Loucy (cell line): ENCODE measurements at regions not wholly inside any gene's neighbourhood (a gene's known extent, or its start where the extent isn't known, plus 50 kb on each side); places are given as distances from the start of the nearest gene placed in this dataset.

Source experiments
- H2AFZ ChIP-seq: fragments of 200-600 bp; sonication (generic); 2 replicates; pipeline ENCODE4 v1.6.0; 2016; ENCODE audit warnings: antibody characterized with exemption, mild to moderate bottlenecking, low read length, moderate library complexity
- H3F3A ChIP-seq: fragments of 200-600 bp; 2 replicates; pipeline ENCODE4 v1.6.0; 2016; ENCODE audit warnings: antibody characterized with exemption, low read depth, mild to moderate bottlenecking
- H3K27me3 ChIP-seq: fragments of 200-600 bp; sonication (generic); 2 replicates; pipeline ENCODE4 v1.6.1; 2014; ENCODE audit warnings: low read length, mild to moderate bottlenecking; ENCODE audit not compliant: insufficient read depth, poor library complexity, severe bottlenecking
- H3K36me3 ChIP-seq: fragments of 200-600 bp; sonication (generic); 2 replicates; pipeline ENCODE4 v1.6.1; 2016; ENCODE audit warnings: low read length; ENCODE audit not compliant: insufficient read depth
- H3K4me1 ChIP-seq: fragments of 200-600 bp; sonication (generic); 2 replicates; pipeline ENCODE4 v1.5.1; 2014; ENCODE audit warnings: low read length, mild to moderate bottlenecking; ENCODE audit not compliant: insufficient read depth, poor library complexity, severe bottlenecking
- H3K4me2 ChIP-seq: fragments of 200-600 bp; sonication (generic); 2 replicates; pipeline ENCODE4 v1.6.0; 2014; ENCODE audit warnings: antibody characterized with exemption, low read length, low read depth, mild to moderate bottlenecking; ENCODE audit not compliant: poor library complexity, severe bottlenecking
- H3K4me3 ChIP-seq: fragments of 200-600 bp; sonication (generic); 2 replicates; pipeline ENCODE4 v1.5.1; 2014; ENCODE audit warnings: low read length, mild to moderate bottlenecking, mixed read lengths; ENCODE audit not compliant: poor library complexity, severe bottlenecking
- H3K79me2 ChIP-seq: fragments of 200-600 bp; sonication (generic); 2 replicates; pipeline ENCODE4 v1.6.1; 2014; ENCODE audit warnings: low read length; ENCODE audit not compliant: insufficient read depth
- H3K9ac ChIP-seq: fragments of 200-600 bp; sonication (generic); 2 replicates; pipeline ENCODE4 v1.6.0; 2014; ENCODE audit warnings: mild to moderate bottlenecking, low read depth, low read length, moderate library complexity; ENCODE audit not compliant: poor library complexity, severe bottlenecking
- H3K9me2 ChIP-seq: fragments of 200-600 bp; sonication (generic); replicated peaks from 2 replicates; pipeline ENCODE4 v1.6.1; 2016; ENCODE audit warnings: low read depth, low read length, mixed read lengths
- H3K9me3 ChIP-seq: fragments of 200-600 bp; sonication (generic); 2 replicates; pipeline ENCODE4 v1.6.1; 2014; ENCODE audit warnings: mild to moderate bottlenecking, antibody characterized with exemption, low read length, low read depth; ENCODE audit not compliant: insufficient read depth
- H4K20me1 ChIP-seq: fragments of 200-600 bp; sonication (generic); 2 replicates; pipeline ENCODE4 v1.6.0; 2014; ENCODE audit warnings: antibody characterized with exemption, low read length, mild to moderate bottlenecking; ENCODE audit not compliant: insufficient read depth, poor library complexity, severe bottlenecking
- EZH2phosphoT487 ChIP-seq: fragments of 200-600 bp; IDR thresholded peaks from 2 replicates; pipeline ENCODE4 v1.6.1; 2018; ENCODE audit warnings: antibody characterized with exemption, mild to moderate bottlenecking, moderate library complexity, borderline replicate concordance
- TF ChIP-seq, protein P1 (sequence below): fragments of 200-600 bp; sonication (generic); conservative IDR thresholded peaks from 2 replicates; pipeline ENCODE4 v1.5.1; 2014; ENCODE audit warnings: mild to moderate bottlenecking, antibody characterized with exemption, low read length

DNA sequence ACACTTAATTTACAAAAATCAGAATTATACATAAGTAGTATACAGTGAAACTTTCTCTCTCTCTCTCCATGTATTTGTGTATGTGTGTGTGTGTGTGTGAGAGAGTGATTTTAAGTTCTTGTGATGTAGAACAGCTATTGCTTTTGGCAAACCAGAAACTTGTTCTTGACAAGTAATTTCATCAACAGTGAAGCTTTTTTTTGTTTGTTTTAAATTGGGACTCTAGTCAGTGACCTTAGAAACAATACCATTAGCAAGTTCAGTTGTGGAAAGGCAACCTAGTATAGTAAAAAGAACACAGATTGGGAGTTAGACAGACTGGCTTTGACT lies 319.1 kb downstream of the PTEN start:
- H3K9me3 ChIP-seq, result no peaks in the 10 kb centered on the region
- H3K4me1 ChIP-seq, result peaks cover 39% of the 10 kb centered on the region
- H3K79me2 ChIP-seq, result peaks cover 98% of the 10 kb centered on the region
- H3K36me3 ChIP-seq, result peaks cover 57% of the 10 kb centered on the region
- no peak overlapping the region for H2AFZ ChIP-seq
- H3K4me2 ChIP-seq, result peak overlapping the region; percentile 46
- H4K20me1 ChIP-seq, result peaks cover 70% of the 10 kb centered on the region
- H3K9ac ChIP-seq, result no peak overlapping the region
- H3K27me3 ChIP-seq, result no peaks in the 10 kb centered on the region
- no peak overlapping the region for H3K4me3 ChIP-seq
- TF ChIP-seq, protein P1, sequence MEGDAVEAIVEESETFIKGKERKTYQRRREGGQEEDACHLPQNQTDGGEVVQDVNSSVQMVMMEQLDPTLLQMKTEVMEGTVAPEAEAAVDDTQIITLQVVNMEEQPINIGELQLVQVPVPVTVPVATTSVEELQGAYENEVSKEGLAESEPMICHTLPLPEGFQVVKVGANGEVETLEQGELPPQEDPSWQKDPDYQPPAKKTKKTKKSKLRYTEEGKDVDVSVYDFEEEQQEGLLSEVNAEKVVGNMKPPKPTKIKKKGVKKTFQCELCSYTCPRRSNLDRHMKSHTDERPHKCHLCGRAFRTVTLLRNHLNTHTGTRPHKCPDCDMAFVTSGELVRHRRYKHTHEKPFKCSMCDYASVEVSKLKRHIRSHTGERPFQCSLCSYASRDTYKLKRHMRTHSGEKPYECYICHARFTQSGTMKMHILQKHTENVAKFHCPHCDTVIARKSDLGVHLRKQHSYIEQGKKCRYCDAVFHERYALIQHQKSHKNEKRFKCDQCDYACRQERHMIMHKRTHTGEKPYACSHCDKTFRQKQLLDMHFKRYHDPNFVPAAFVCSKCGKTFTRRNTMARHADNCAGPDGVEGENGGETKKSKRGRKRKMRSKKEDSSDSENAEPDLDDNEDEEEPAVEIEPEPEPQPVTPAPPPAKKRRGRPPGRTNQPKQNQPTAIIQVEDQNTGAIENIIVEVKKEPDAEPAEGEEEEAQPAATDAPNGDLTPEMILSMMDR, result no peak
- no peak for TF ChIP-seq EZH2phosphoT487
- H3K9me2 ChIP-seq, result no peaks in the 10 kb centered on the region
- H3F3A ChIP-seq, result 0 out of 2 replicates have a peak, but pooled peaks cover 6% of the 10 kb centered on the region

DNA sequence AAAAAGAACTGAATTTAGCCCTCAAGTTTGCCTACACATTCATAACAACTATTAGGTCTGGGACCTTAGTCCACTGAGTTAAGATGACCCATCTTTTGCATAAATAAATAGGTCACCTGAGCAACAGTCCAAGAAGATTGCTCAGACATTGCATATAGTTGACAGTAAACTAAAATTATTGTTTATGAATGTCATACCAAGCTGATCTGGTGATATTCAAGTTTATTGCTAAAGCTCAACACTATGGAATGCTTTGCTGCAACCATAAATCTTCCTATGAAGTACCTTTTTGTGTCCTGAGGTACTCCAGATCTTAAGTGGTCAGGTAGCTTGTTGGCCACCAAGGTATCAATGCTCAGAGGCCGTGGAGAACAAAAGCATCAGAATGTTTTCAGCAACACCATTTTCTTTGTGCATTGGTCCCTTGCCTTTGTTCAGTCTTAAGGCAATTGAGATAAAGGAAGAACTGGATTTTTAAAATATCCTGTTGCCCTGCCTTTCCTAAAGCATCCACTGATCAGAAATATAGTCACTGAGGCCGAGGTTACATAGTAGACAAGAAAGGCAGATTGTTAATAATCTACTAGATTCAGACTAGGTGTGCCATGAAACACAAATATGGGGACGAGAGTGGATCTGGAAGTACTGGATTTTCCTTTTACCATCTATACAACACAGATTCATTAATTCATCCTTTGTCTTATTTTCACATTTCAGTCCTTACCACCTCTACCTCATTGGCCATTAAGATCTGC lies 321.3 kb downstream of the PTEN start:
- Histone ChIP-seq H3K4me1 (peaks cover 21% of the 10 kb centered on the region), H3K4me3 (no peak overlapping the region), H3K36me3 (peaks cover 48% of the 10 kb centered on the region), H3K79me2 (peaks cover 96% of the 10 kb centered on the region), H2AFZ (no peak overlapping the region), H3K9ac (no peak overlapping the region), H3K4me2 (no peak overlapping the region), H3K27me3 (no peaks in the 10 kb centered on the region), H4K20me1 (peaks cover 49% of the 10 kb centered on the region), H3F3A (0 out of 2 replicates have a peak, but pooled peaks cover 6% of the 10 kb centered on the region), H3K9me3 (no peaks in the 10 kb centered on the region), H3K9me2 (no peaks in the 10 kb centered on the region)
- TF ChIP-seq, protein P1, result no peak
- no peak for TF ChIP-seq EZH2phosphoT487

GRCh38 chr10:88185830-88186229 lies 322.4 kb downstream of the PTEN start:
- peaks cover 20% of the 10 kb centered on the region for H3K4me1 ChIP-seq
- no peak overlapping the region for H3K4me3 ChIP-seq
- H3K9me3 ChIP-seq, result no peaks in the 10 kb centered on the region
- no peak for TF ChIP-seq EZH2phosphoT487
- TF ChIP-seq, protein P1, result no peak
- H3K9ac ChIP-seq, result no peak overlapping the region
- H3K36me3 ChIP-seq, result peaks cover 56% of the 10 kb centered on the region
- H3K27me3 ChIP-seq, result no peaks in the 10 kb centered on the region
- H3F3A ChIP-seq, result 0 out of 2 replicates have a peak, but pooled peaks cover 6% of the 10 kb centered on the region
- no peak overlapping the region for H3K4me2 ChIP-seq
- H2AFZ ChIP-seq, result no peak overlapping the region
- no peaks in the 10 kb centered on the region for H3K9me2 ChIP-seq
- H4K20me1 ChIP-seq, result peaks cover 53% of the 10 kb centered on the region
- peaks cover 96% of the 10 kb centered on the region for H3K79me2 ChIP-seq
